Ramos (cell line): ENCODE measurements at regions not wholly inside any gene's neighbourhood (a gene's known extent, or its start where the extent isn't known, plus 50 kb on each side); places are given as distances from the start of the nearest gene placed in this dataset.
"Not testable (repeated sequence)": the region's sequence is repeated elsewhere in the genome, so short reads cannot be mapped to it uniquely, and the experiment has no call there.

ENCODE experiments used
- in situ Hi-C: fragments of 300-500 bp; cut with MboI; formaldehyde crosslinking; loops from one replicate; pipeline ENCODE4 v1.14.3; 2022; ENCODE audit warnings: low sequenced_read_pairs; ENCODE audit not compliant: unreplicated experiment

GRCh38 chr5:106019261-106019660 is 1651.5 kb downstream of the EFNA5 start:
- in situ Hi-C loops: no loop called here

GRCh38 chr5:106017243-106017857 is 1653.4 kb downstream of the EFNA5 start:
- in situ Hi-C loops: no loop called here

- in situ Hi-C loops: no loop called here
Measured at GRCh38 chr5:106014262-106014661, 1656.5 kb downstream of the EFNA5 start.

- in situ Hi-C loops: no loop called here
Measured at GRCh38 chr5:106006242-106006641, 1664.5 kb downstream of the EFNA5 start.

GRCh38 chr5:105998991-105999390 is 1671.7 kb downstream of the EFNA5 start:
- in situ Hi-C loops: not testable (repeated sequence)

GRCh38 chr5:105993027-105993426 is 1677.7 kb downstream of the EFNA5 start:
- in situ Hi-C loops: no loop called here

- in situ Hi-C loops: no loop called here
Measured at GRCh38 chr5:105982526-105982925, 1688.2 kb downstream of the EFNA5 start.

- in situ Hi-C loops: no loop called here
Measured at GRCh38 chr5:105978011-105978410, 1692.7 kb downstream of the EFNA5 start.

GRCh38 chr5:105977163-105977562 is 1693.6 kb downstream of the EFNA5 start:
- in situ Hi-C loops: no loop called here

GRCh38 chr5:105970919-105971318 is 1699.8 kb downstream of the EFNA5 start:
- in situ Hi-C loops: no loop called here

GRCh38 chr5:105968981-105969380 is 1701.8 kb downstream of the EFNA5 start:
- in situ Hi-C loops: no loop called here

GRCh38 chr5:105963696-105964255 is 1707.0 kb downstream of the EFNA5 start:
- in situ Hi-C loops: no loop called here

GRCh38 chr5:105961572-105961971 is 1709.2 kb downstream of the EFNA5 start:
- in situ Hi-C loops: no loop called here

- in situ Hi-C loops: no loop called here
Measured at GRCh38 chr5:105956456-105957196, 1714.1 kb downstream of the EFNA5 start.

GRCh38 chr5:105954341-105954740 is 1716.4 kb downstream of the EFNA5 start:
- in situ Hi-C loops: no loop called here

GRCh38 chr5:105953616-105954015 is 1717.1 kb downstream of the EFNA5 start:
- in situ Hi-C loops: no loop called here

GRCh38 chr5:105952875-105953274 is 1717.9 kb downstream of the EFNA5 start:
- in situ Hi-C loops: no loop called here

- in situ Hi-C loops: no loop called here
Measured at GRCh38 chr5:105947461-105947860, 1723.3 kb downstream of the EFNA5 start.

GRCh38 chr5:105945203-105945972 is 1725.3 kb downstream of the EFNA5 start:
- in situ Hi-C loops: no loop called here

- in situ Hi-C loops: no loop called here
Measured at GRCh38 chr5:105940181-105940580, 1730.6 kb downstream of the EFNA5 start.

GRCh38 chr5:105934171-105934570 is 1736.6 kb downstream of the EFNA5 start:
- in situ Hi-C loops: no loop called here
